GM12874 (cell line): ENCODE measurements at regions not wholly inside any gene's neighbourhood (a gene's known extent, or its start where the extent isn't known, plus 50 kb on each side); places are given as distances from the start of the nearest gene placed in this dataset.

Source experiments
- TF ChIP-seq, protein P1 (sequence below): IDR thresholded peaks from 2 replicates; pipeline ENCODE4 v1.5.1; 2011; ENCODE audit warnings: low read depth, mild to moderate bottlenecking, control low read depth, low read length, moderate library complexity; ENCODE audit not compliant: insufficient read depth

DNA sequence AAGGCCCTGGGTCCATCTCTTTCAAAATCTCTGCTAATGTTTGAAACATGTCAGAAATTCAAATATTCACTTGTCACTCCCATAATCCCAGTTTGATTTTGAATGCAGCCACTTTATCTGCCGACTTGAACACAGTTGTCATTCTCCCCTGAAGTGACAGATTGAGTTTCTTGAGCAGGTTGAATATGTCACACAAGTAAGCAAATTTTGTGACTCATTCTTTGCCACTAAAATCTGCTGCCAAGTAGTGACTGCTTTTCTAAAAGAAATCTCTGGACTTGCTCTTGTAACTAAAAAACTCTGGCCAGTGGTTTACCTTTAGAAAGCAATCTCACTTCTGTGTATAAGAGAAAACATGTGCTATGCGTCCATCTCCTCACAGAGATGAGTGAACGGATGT is 357.1 kb downstream of the LMO7 start:
- TF ChIP-seq, protein P1, sequence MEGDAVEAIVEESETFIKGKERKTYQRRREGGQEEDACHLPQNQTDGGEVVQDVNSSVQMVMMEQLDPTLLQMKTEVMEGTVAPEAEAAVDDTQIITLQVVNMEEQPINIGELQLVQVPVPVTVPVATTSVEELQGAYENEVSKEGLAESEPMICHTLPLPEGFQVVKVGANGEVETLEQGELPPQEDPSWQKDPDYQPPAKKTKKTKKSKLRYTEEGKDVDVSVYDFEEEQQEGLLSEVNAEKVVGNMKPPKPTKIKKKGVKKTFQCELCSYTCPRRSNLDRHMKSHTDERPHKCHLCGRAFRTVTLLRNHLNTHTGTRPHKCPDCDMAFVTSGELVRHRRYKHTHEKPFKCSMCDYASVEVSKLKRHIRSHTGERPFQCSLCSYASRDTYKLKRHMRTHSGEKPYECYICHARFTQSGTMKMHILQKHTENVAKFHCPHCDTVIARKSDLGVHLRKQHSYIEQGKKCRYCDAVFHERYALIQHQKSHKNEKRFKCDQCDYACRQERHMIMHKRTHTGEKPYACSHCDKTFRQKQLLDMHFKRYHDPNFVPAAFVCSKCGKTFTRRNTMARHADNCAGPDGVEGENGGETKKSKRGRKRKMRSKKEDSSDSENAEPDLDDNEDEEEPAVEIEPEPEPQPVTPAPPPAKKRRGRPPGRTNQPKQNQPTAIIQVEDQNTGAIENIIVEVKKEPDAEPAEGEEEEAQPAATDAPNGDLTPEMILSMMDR, result no peak

DNA sequence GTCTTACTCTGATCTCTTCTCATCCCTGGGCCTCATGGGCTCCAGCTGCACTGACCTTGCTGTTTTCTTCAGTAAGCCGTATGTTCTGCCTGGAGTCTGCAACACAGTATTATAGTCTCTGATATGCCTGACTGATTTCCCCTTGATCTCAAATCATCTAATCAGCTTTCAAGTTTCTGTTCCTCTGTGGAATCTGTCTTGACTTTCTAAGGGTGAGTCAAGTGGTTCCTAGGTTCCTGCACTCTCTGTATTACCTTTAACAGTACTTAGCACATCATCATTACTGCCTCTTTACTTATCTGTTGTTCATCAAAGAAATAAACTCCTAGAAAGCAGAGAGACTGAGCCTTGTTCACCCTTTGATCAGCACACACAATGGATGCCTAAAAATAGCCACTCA is 350.7 kb downstream of the LMO7 start:
- TF ChIP-seq, protein P1, result no peak

DNA sequence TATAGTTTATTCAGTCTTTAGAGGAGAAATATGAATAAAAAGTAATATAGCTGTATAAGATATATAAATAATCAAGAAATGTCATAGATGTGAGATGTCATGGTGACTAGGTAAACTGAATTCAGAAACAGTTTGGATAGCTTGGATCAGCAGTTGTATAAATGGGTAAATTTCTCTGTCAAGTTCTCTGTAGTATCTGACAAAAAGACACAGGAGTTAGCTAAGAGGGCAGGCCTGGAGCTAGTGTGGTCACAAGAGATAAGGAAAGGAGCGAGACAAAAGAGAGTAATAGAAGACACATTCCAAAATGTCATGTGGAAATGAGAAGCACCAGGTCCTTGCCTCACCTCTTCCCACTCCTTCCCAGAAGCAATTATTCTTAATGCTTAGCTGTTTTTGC is 349.0 kb downstream of the LMO7 start:
- TF ChIP-seq, protein P1, result no peak

DNA sequence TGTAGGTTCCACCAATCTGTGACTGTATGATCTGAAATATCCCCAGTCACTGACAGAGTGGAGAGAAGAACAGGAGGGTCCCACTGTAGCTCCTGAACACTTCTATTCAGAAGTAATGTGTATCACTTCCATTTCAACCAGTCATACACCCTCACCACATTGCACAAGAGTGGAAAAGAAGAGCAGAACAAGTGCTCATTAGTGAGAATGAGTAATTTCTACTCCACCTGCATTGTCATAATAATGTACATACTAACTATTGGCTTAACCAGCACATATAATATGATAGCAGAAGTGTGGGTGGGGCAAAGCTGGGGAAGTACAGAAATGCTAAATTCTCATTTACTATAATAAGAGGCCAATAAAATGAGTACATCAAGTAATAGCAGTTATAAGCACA is 342.7 kb downstream of the LMO7 start:
- TF ChIP-seq, protein P1, result no peak

DNA sequence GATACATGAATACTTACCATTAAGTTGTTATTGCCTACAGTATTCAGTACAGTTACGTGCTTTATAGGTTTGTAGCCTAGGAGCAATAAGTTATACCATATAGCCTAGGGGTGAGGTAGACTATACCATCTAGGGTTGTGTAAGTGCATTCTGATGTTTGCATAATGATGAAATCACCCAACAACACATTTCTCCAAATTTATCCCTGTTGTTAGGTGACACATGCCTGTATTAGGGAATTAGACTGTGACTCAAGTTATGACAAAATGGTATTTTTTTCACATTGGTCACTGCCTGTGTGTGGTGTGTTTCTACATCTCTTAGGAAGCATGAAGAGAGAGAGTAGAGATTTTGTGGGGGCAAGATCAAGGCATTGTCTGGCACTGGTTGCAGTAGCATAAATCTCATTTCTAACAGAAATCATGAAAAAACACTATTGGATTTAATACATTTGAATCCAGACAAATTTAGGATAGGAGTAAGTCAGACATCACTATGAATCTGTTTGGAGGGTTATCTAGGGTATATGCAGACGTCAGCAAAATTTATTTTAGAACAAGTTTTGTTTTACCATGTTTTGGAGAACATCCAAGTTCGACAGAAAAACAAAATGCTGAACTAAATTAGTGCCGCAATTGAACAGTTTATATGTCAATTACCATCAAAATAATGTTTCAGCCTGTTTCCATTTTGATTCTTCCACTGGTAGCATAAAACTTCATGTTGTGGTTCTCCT is 332.1 kb downstream of the LMO7 start:
- TF ChIP-seq, protein P1, result no peak

DNA sequence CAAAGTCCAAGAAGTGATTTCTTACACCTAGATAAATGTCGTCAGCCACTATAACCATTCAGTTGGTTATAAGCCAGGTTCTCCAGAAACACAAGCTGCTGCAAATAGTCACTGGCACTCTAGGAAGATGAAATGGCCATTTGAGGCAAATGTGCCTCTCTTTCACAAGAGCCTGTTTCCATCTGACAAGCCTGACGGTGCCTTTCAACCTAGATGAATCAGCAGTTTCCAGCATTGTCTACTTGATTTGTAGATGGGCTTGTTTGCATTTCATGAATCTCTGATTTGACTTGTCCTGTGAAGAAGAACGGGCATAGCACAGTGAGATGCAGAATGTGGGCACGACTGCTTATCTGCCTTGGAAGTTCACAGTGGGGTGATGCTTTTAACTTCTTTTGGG is 327.2 kb downstream of the LMO7 start:
- TF ChIP-seq, protein P1, result no peak

DNA sequence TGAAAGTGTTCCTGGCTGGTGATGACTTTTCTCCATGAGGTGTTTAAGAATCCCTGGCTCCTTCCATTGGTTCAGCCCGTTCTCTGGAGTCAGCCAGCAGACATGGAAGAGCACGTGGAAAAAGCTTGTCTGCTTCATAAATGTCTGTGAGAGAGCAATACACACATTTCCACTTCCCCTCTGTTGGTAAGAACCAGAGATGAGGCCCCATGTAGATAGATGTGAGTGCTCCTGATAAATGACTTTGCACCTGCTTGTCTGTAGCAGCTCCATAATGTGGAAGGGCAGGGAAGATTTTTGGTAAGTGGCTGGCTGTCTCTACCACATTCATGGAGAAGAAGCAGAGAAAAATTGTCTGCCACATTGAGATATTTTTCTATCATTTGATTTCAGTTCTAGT is 325.8 kb downstream of the LMO7 start:
- TF ChIP-seq, protein P1, result no peak
